HCT116 (cell line): ENCODE measurements at regions not wholly inside any gene's neighbourhood (a gene's known extent, or its start where the extent isn't known, plus 50 kb on each side); places are given as distances from the start of the nearest gene placed in this dataset.

Experiments
- ATAC-seq: fragments of 200-7000 bp; cut with Tn5 transposase; 2 replicates; pipeline ENCODE4 v1.9.1; 2020; ENCODE audit warnings: mild to moderate bottlenecking, moderate library complexity
- BruUV-seq: library from RNA; stranded (reverse); fragments of 400-500 nt; replicated peaks from 2 replicates; lab custom pipeline; 2021; lab: Mats Ljungman, UMichigan
- CTCF ChIA-PET: fragments of 300-600 bp; sonication (Branson Sonifier 250); formaldehyde crosslinking; loops from one replicate; lab custom pipeline; 2021; ENCODE audit warnings: antibody characterized with exemption; lab: Charles Lee
- POLR2A ChIA-PET: fragments of 300-600, 350-600 bp; sonication (Branson Sonifier 250); formaldehyde crosslinking; loops from one replicate; lab custom pipeline; 2021; ENCODE audit warnings: antibody characterized with exemption; lab: Charles Lee
- RAD21 ChIA-PET, 2 experiments: fragments of 300-600 bp; sonication (Branson Sonifier 250); formaldehyde crosslinking; loops; one replicate each; lab custom pipeline; 2023; ENCODE audit warnings: low total read pairs in 2 of 2; ENCODE audit not compliant: uncharacterized antibody in 2 of 2, unreplicated experiment in 2 of 2, low non-redundant PET in 1 of 2; lab: Charles Lee
- DNase-seq: peaks from one replicate; pipeline ENCODE4 v3.0.0-alpha.2; 2010; ENCODE audit warnings: low read depth, low spot score
- H2AFZ ChIP-seq: fragments of 200-600 bp; shearing (Covaris generic), sonication (generic); 2 replicates; pipeline ENCODE4 v1.6.1; 2017; ENCODE audit warnings: low read depth, mixed run types, mixed read lengths, antibody characterized with exemption, low read length; ENCODE audit not compliant: poor library complexity, severe bottlenecking
- H3K27ac ChIP-seq: 2 replicates; pipeline ENCODE4 v1.5.1; 2012; ENCODE audit warnings: low read depth, low read length
- H3K27me3 ChIP-seq: fragments of 200-600 bp; sonication (generic); 2 replicates; pipeline ENCODE4 v1.6.1; 2016; ENCODE audit warnings: mixed run types, low read length, mixed read lengths; ENCODE audit not compliant: insufficient read depth
- H3K36me3 ChIP-seq, 2 experiments: fragments of 200-500 bp in 1 of 2; fragments of 200-600 bp in 1 of 2; sonication (Bioruptor generic) in 1 of 2; sonication (generic) in 1 of 2; 2 replicates each; pipeline versions ENCODE4 v1.5.1 to v1.6.1; 2014 to 2016; ENCODE audit warnings: low read length in 2 of 2, inconsistent platforms in 1 of 2, mixed read lengths in 1 of 2, mixed run types in 1 of 2; ENCODE audit not compliant: insufficient read depth in 2 of 2, control insufficient read depth in 1 of 2
- H3K4me1 ChIP-seq, 2 experiments: fragments of 200-600 bp in 1 of 2; sonication (generic) in 1 of 2; 2 replicates each; pipeline versions ENCODE4 v1.5.1 to v1.6.1; 2012 to 2017; ENCODE audit warnings: low read length in 2 of 2, inconsistent platforms in 1 of 2, mild to moderate bottlenecking in 1 of 2, mixed read lengths in 1 of 2, mixed run types in 1 of 2, moderate library complexity in 1 of 2; ENCODE audit not compliant: insufficient read depth in 2 of 2, control insufficient read depth in 1 of 2
- H3K4me2 ChIP-seq: fragments of 200-600 bp; sonication (generic); 2 replicates; pipeline ENCODE4 v1.6.1; 2017; ENCODE audit warnings: mixed run types, low read length, mixed read lengths
- H3K4me3 ChIP-seq, 2 experiments: fragments of 200-600 bp in 1 of 2; sonication (generic) in 1 of 2; replicated peaks in 1 of 2; 2 replicates each; pipeline ENCODE4 v1.5.1; 2011 to 2016; ENCODE audit warnings: low read length in 2 of 2, control low read depth in 1 of 2, low read depth in 1 of 2, mild to moderate bottlenecking in 1 of 2, mixed read lengths in 1 of 2, mixed run types in 1 of 2
- H3K79me2 ChIP-seq: fragments of 200-600 bp; sonication (generic); 2 replicates; pipeline ENCODE4 v1.6.1; 2017; ENCODE audit warnings: mild to moderate bottlenecking, mixed run types, low read length, moderate library complexity, mixed read lengths; ENCODE audit not compliant: insufficient read depth
- H3K9ac ChIP-seq: fragments of 200-600 bp; sonication (generic); 2 replicates; pipeline ENCODE4 v1.6.1; 2016; ENCODE audit warnings: low read length, mixed read lengths
- H3K9me2 ChIP-seq: fragments of 200-600 bp; sonication (generic), shearing (Covaris generic); 2 replicates; pipeline ENCODE4 v1.6.1; 2017; ENCODE audit warnings: mixed run types, mild to moderate bottlenecking, moderate library complexity; ENCODE audit not compliant: insufficient read depth
- H3K9me3 ChIP-seq, 2 experiments: fragments of 200-500 bp in 1 of 2; fragments of 200-600 bp in 1 of 2; sonication (Bioruptor generic) in 1 of 2; sonication (generic) in 1 of 2; 2 replicates each; pipeline ENCODE4 v1.6.1; 2014 to 2017; ENCODE audit warnings: low read length in 2 of 2, mixed read lengths in 2 of 2, inconsistent platforms in 1 of 2, low read depth in 1 of 2, mild to moderate bottlenecking in 1 of 2, mixed run types in 1 of 2, moderate library complexity in 1 of 2; ENCODE audit not compliant: control insufficient read depth in 1 of 2, insufficient read depth in 1 of 2
- H4K20me1 ChIP-seq: fragments of 200-600 bp; sonication (generic), shearing (Covaris generic); 2 replicates; pipeline ENCODE4 v1.6.1; 2017; ENCODE audit warnings: mixed run types, mild to moderate bottlenecking, moderate library complexity; ENCODE audit not compliant: insufficient read depth
- ATF3 ChIP-seq: IDR thresholded peaks from 2 replicates; pipeline ENCODE4 v1.6.1; 2012
- CBX3 ChIP-seq: IDR thresholded peaks from 2 replicates; pipeline ENCODE4 v1.6.1; 2012; ENCODE audit warnings: low read depth
- CEBPB ChIP-seq: IDR thresholded peaks from 2 replicates; pipeline ENCODE4 v1.6.1; 2012; ENCODE audit warnings: low read depth
- CTCF ChIP-seq, 3 experiments: fragments of 200-600 bp in 1 of 3; sonication (generic) in 1 of 3; IDR thresholded peaks in 2 of 3; conservative IDR thresholded peaks in 1 of 3; 2 replicates each; pipeline ENCODE4 v1.5.1; 2012 to 2017; ENCODE audit warnings: low read depth in 2 of 3, low read length in 2 of 3, antibody characterized with exemption in 1 of 3, borderline replicate concordance in 1 of 3, control low read depth in 1 of 3, mild to moderate bottlenecking in 1 of 3, mixed read lengths in 1 of 3, mixed run types in 1 of 3, moderate library complexity in 1 of 3; ENCODE audit not compliant: insufficient read depth in 1 of 3
- EGR1 ChIP-seq: IDR thresholded peaks from 2 replicates; pipeline ENCODE4 v1.6.1; 2012; ENCODE audit warnings: low read depth
- ELF1 ChIP-seq: IDR thresholded peaks from 2 replicates; pipeline ENCODE4 v1.6.1; 2012; ENCODE audit warnings: low read depth, borderline replicate concordance
- EZH2 ChIP-seq: fragments of 200-600 bp; sonication (generic); IDR thresholded peaks from 2 replicates; pipeline ENCODE4 v1.6.1; 2017; ENCODE audit warnings: antibody characterized with exemption, mixed run types
- EZH2phosphoT487 ChIP-seq: fragments of 200-600 bp; IDR thresholded peaks from 2 replicates; pipeline ENCODE4 v1.6.1; 2018; ENCODE audit warnings: antibody characterized with exemption, borderline replicate concordance
- FOSL1 ChIP-seq: IDR thresholded peaks from 2 replicates; pipeline ENCODE4 v1.6.1; 2012; ENCODE audit warnings: low read depth
- JUND ChIP-seq: IDR thresholded peaks from 2 replicates; pipeline ENCODE4 v1.6.1; 2012
- MAX ChIP-seq: IDR thresholded peaks from 2 replicates; pipeline ENCODE4 v1.6.1; 2012
- POLR2A ChIP-seq: IDR thresholded peaks from 2 replicates; pipeline ENCODE4 v1.7.0; 2011; ENCODE audit warnings: borderline replicate concordance; ENCODE audit not compliant: insufficient read depth, insufficient read length; ENCODE audit errors: extremely low read depth
- POLR2AphosphoS5 ChIP-seq: IDR thresholded peaks from 2 replicates; pipeline ENCODE4 v1.6.1; 2011; ENCODE audit warnings: mild to moderate bottlenecking, low read depth, low read length, moderate library complexity
- RAD21 ChIP-seq: IDR thresholded peaks from 2 replicates; pipeline ENCODE4 v1.6.1; 2012; ENCODE audit warnings: low read depth, mild to moderate bottlenecking
- SIN3A ChIP-seq: IDR thresholded peaks from 2 replicates; pipeline ENCODE4 v1.6.1; 2012; ENCODE audit warnings: low read depth
- SP1 ChIP-seq: IDR thresholded peaks from 2 replicates; pipeline ENCODE4 v1.6.1; 2012; ENCODE audit warnings: low read depth
- TCF7L2 ChIP-seq: IDR thresholded peaks from 2 replicates; pipeline ENCODE4 v1.7.0; 2011; ENCODE audit warnings: borderline replicate concordance, inconsistent platforms; ENCODE audit not compliant: insufficient read depth, insufficient read length; ENCODE audit errors: extremely low read depth
- YY1 ChIP-seq: IDR thresholded peaks from 2 replicates; pipeline ENCODE4 v1.6.1; 2011; ENCODE audit warnings: low read length, low read depth, moderate library complexity, mild to moderate bottlenecking; ENCODE audit not compliant: insufficient replicate concordance; ENCODE audit errors: extremely low read depth
- ZBTB33 ChIP-seq: IDR thresholded peaks from 2 replicates; pipeline ENCODE4 v1.6.1; 2011; ENCODE audit warnings: mild to moderate bottlenecking, low read length, moderate library complexity; ENCODE audit not compliant: insufficient replicate concordance; ENCODE audit errors: extremely low read depth
- ZFX ChIP-seq: fragments of 450-650 bp; IDR thresholded peaks from 2 replicates; pipeline ENCODE4 v1.6.1; 2017
- intact Hi-C: fragments of 100-400 bp; cut with micrococcal nuclease; formaldehyde crosslinking; loops from 2 replicates; pipeline ENCODE4 v1.10.0; 2022

- no TSS peak for BruUV-seq
- Histone ChIP-seq H3K4me1 (no peaks in the 10 kb centered on the region), H3K4me2 (no peak overlapping the region), H4K20me1 (no peaks in the 10 kb centered on the region), H2AFZ (no peak overlapping the region), H3K36me3 (no peaks in the 10 kb centered on the region), H3K27ac (no peak overlapping the region), H3K27me3 (no peaks in the 10 kb centered on the region), H3K9ac (no peak overlapping the region), H3K9me3 (no peaks in the 10 kb centered on the region), H3K4me3 (no peak overlapping the region), H3K9me2 (no peaks in the 10 kb centered on the region), H3K79me2 (no peaks in the 10 kb centered on the region)
- DNase-seq = no peak
- RAD21 ChIA-PET = no interaction called here
- TF ChIP-seq POLR2AphosphoS5 (no peak), SP1 (no peak), JUND (no peak), EZH2phosphoT487 (no peak), CTCF (IDR thresholded peaks at IDR 0.05 in 2 of 3, conservative IDR thresholded peaks at IDR 0.05 in 1 of 3; ENCODE audit: borderline replicate concordance in 1 of 3, insufficient read depth in 1 of 3, low read depth in 2 of 3, low read length in 2 of 3) (no peak), SIN3A (no peak), RAD21 (no peak), ZBTB33 (no peak), POLR2A (no peak), CBX3 (no peak), FOSL1 (no peak), MAX (no peak), YY1 (no peak), TCF7L2 (no peak), EGR1 (no peak), ELF1 (no peak), ZFX (no peak), EZH2 (no peak), ATF3 (no peak), CEBPB (no peak)
- intact Hi-C loops = no loop called here
- POLR2A ChIA-PET = no interaction called here
- no peak for ATAC-seq
- CTCF ChIA-PET = interaction anchor here (0.5 kb wide), 1 partner anchor 103 kb away, joined by 3 read pairs; no protein-coding TSS in a partner anchor
These were observed 148.0 kb upstream of the FOXN3 start for GRCh38 chr14:89564989-89565388.
